ENCODE measurements at regions not wholly inside any gene's neighbourhood (a gene's known extent, or its start where the extent isn't known, plus 50 kb on each side); places are given as distances from the start of the nearest gene placed in this dataset.

- no peak for TF ChIP-seq CTCF (IDR thresholded peaks at IDR 0.05)
- TF ChIP-seq POLR2A (IDR thresholded peaks at IDR 0.05), result no peak
- Histone ChIP-seq H3K4me1 (no peaks in the 10 kb centered on the region), H3K27ac (no peak overlapping the region), H3K4me3 (no peak overlapping the region), H3K27me3 (no peaks in the 10 kb centered on the region), H3K36me3 (replicated peaks in 1 of 2; ENCODE audit: insufficient read depth in 1 of 2, low read depth in 2 of 2) (no peaks in the 10 kb centered on the region), H3K9me3 (no peaks in the 10 kb centered on the region)
- ATAC-seq (no peak), DNase-seq (no peak)
- intact Hi-C loops (cut with DNase I), result no loop called here
- WGBS, 2 donors, result 55 to 65% methylated on average over 12 of the region's 12 CpGs
Measured at GRCh38 chr15:91376038-91376437, 276.0 kb downstream of the SV2B start.

- H3K4me3 ChIP-seq, result no peak overlapping the region
- no peaks in the 10 kb centered on the region for H3K27me3 ChIP-seq
- H3K4me1 ChIP-seq, result no peaks in the 10 kb centered on the region
- ATAC-seq (no peak), DNase-seq (no peak)
- no peaks in the 10 kb centered on the region for H3K9me3 ChIP-seq
- TF ChIP-seq CTCF (IDR thresholded peaks at IDR 0.05), result no peak
- no peak for TF ChIP-seq POLR2A (IDR thresholded peaks at IDR 0.05)
- 52 to 55% methylated on average over 2 of the region's 2 CpGs for WGBS, 2 donors
- no peaks in the 10 kb centered on the region for H3K36me3 ChIP-seq (replicated peaks in 1 of 2; ENCODE audit: insufficient read depth in 1 of 2, low read depth in 2 of 2)
- no peak overlapping the region for H3K27ac ChIP-seq
- intact Hi-C loops (cut with DNase I), result no loop called here
Measured at GRCh38 chr15:91380114-91380513, 280.1 kb downstream of the SV2B start.

GRCh38 chr15:91383532-91383931, 283.5 kb downstream of the SV2B start:
- H3K4me3 ChIP-seq, result no peak overlapping the region

GRCh38 chr15:91384189-91384730, 284.2 kb downstream of the SV2B start:
- no peak overlapping the region for H3K4me3 ChIP-seq
- WGBS, 2 donors, result 61 to 70% methylated on average over 6 of the region's 6 CpGs
- intact Hi-C loops (cut with DNase I), result no loop called here
- ATAC-seq, result no peak
- H3K9me3 ChIP-seq, result no peaks in the 10 kb centered on the region
- no peaks in the 10 kb centered on the region for H3K36me3 ChIP-seq (replicated peaks in 1 of 2; ENCODE audit: insufficient read depth in 1 of 2, low read depth in 2 of 2)
- no peak for DNase-seq
- TF ChIP-seq POLR2A (IDR thresholded peaks at IDR 0.05) (no peak), CTCF (IDR thresholded peaks at IDR 0.05) (no peak)
- H3K27me3 ChIP-seq, result no peaks in the 10 kb centered on the region
- H3K27ac ChIP-seq, result no peak overlapping the region
- no peaks in the 10 kb centered on the region for H3K4me1 ChIP-seq

More at GRCh38 chr15:91383532-91383931, 283.5 kb downstream of the SV2B start:
- DNase-seq, result no peak
- Histone ChIP-seq H3K27me3 (no peaks in the 10 kb centered on the region), H3K27ac (no peak overlapping the region), H3K36me3 (replicated peaks in 1 of 2; ENCODE audit: insufficient read depth in 1 of 2, low read depth in 2 of 2) (no peaks in the 10 kb centered on the region), H3K4me1 (no peaks in the 10 kb centered on the region), H3K9me3 (no peaks in the 10 kb centered on the region)
- intact Hi-C loops (cut with DNase I), result no loop called here
- TF ChIP-seq POLR2A (IDR thresholded peaks at IDR 0.05) (no peak), CTCF (IDR thresholded peaks at IDR 0.05) (no peak)
- ATAC-seq, result no peak
- 24 to 35% methylated on average over 2 of the region's 2 CpGs for WGBS, 2 donors

- Histone ChIP-seq H3K27me3 (no peaks in the 10 kb centered on the region), H3K9me3 (no peaks in the 10 kb centered on the region), H3K27ac (no peak overlapping the region), H3K4me1 (no peaks in the 10 kb centered on the region), H3K36me3 (replicated peaks in 1 of 2; ENCODE audit: insufficient read depth in 1 of 2, low read depth in 2 of 2) (no peaks in the 10 kb centered on the region), H3K4me3 (no peak overlapping the region)
- no peak for DNase-seq
- WGBS, 2 donors, result 0 to 35% methylated on average over 1 of the region's 1 CpG
- ATAC-seq, result no peak
- intact Hi-C loops (cut with DNase I), result no loop called here
- TF ChIP-seq POLR2A (IDR thresholded peaks at IDR 0.05), result no peak
- no peak for TF ChIP-seq CTCF (IDR thresholded peaks at IDR 0.05)
Measured at GRCh38 chr15:91385311-91385710, 285.3 kb downstream of the SV2B start.

Data from body of pancreas (tissue), 4 donors.